ENCODE measurements at regions not wholly inside any gene's neighbourhood (a gene's known extent, or its start where the extent isn't known, plus 50 kb on each side); places are given as distances from the start of the nearest gene placed in this dataset.
"Not testable (repeated sequence)": the region's sequence is repeated elsewhere in the genome, so short reads cannot be mapped to it uniquely, and the experiment has no call there.

- no peak for DNase-seq
Measured at GRCh38 chr13:61600360-61601033, 184.8 kb upstream of the PCDH20 start.

- DNase-seq = no peak
Measured at GRCh38 chr13:61592489-61592888, 176.8 kb upstream of the PCDH20 start.

GRCh38 chr13:61575973-61576372, 160.3 kb upstream of the PCDH20 start:
- no peak for DNase-seq

- DNase-seq = no peak
Measured at GRCh38 chr13:61563645-61564044, 148.0 kb upstream of the PCDH20 start.

GRCh38 chr13:61546911-61547310, 131.3 kb upstream of the PCDH20 start:
- no peak for DNase-seq

GRCh38 chr13:61546413-61546812, 130.8 kb upstream of the PCDH20 start:
- DNase-seq = no peak

GRCh38 chr13:61536433-61536832, 120.8 kb upstream of the PCDH20 start:
- DNase-seq = no peak

- DNase-seq = no peak
Measured at GRCh38 chr13:61531383-61532065, 115.9 kb upstream of the PCDH20 start.

GRCh38 chr13:61519214-61519613, 103.6 kb upstream of the PCDH20 start:
- not testable (repeated sequence) for DNase-seq

GRCh38 chr13:61508936-61509335, 93.3 kb upstream of the PCDH20 start:
- no peak for DNase-seq

GRCh38 chr13:61500176-61500575, 84.5 kb upstream of the PCDH20 start:
- no peak for DNase-seq

- DNase-seq = no peak
Measured at GRCh38 chr13:61495648-61496047, 80.0 kb upstream of the PCDH20 start.

GRCh38 chr13:61493556-61493955, 77.9 kb upstream of the PCDH20 start:
- DNase-seq = not testable (repeated sequence)

- peak in 1 of 2 experiments; percentile 11 for DNase-seq
Measured at GRCh38 chr13:61486496-61486895, 70.8 kb upstream of the PCDH20 start.

GRCh38 chr13:61485128-61485765, 69.6 kb upstream of the PCDH20 start:
- DNase-seq = no peak

GRCh38 chr13:61477619-61478018, 62.0 kb upstream of the PCDH20 start:
- DNase-seq = no peak

- no peak for DNase-seq
Measured at GRCh38 chr13:61470786-61471185, 55.1 kb upstream of the PCDH20 start.

GRCh38 chr13:61466280-61466679, 50.6 kb upstream of the PCDH20 start:
- peak in 1 of 2 experiments; percentile 27 for DNase-seq
